IMR-90 (cell line): ENCODE measurements at regions not wholly inside any gene's neighbourhood (a gene's known extent, or its start where the extent isn't known, plus 50 kb on each side); places are given as distances from the start of the nearest gene placed in this dataset.

ENCODE experiments used
- ATAC-seq: fragments of 200-7000 bp; cut with Tn5 transposase; 2 replicates; pipeline ENCODE4 v1.9.1; 2020; ENCODE audit warnings: low read depth, mild to moderate bottlenecking, moderate library complexity
- BruUV-seq: library from RNA; stranded (reverse); fragments of 400-500 nt; replicated peaks from 2 replicates; lab custom pipeline; 2021; lab: Mats Ljungman, UMichigan
- CTCF ChIA-PET: fragments of 300-600 bp; formaldehyde crosslinking; extraction: SDS; loops from one replicate; lab custom pipeline; 2021; ENCODE audit warnings: antibody characterized with exemption; lab: Yijun Ruan, JAX
- POLR2A ChIA-PET: fragments of 300-600 bp; sonication (Branson Sonifier 250); formaldehyde crosslinking; loops from one replicate; lab custom pipeline; 2022; ENCODE audit warnings: antibody characterized with exemption; ENCODE audit not compliant: unreplicated experiment; lab: Charles Lee
- DNase-seq: peaks from one replicate; pipeline ENCODE4 v3.0.0; 2013
- H2AFZ ChIP-seq: replicated peaks from 2 replicates; pipeline ENCODE3; 2013; ENCODE audit warnings: low read length, mild to moderate bottlenecking; ENCODE audit not compliant: poor library complexity
- H2AK5ac ChIP-seq: 2 replicates; pipeline ENCODE4 v1.6.1; 2013; ENCODE audit warnings: low read depth, low read length, inconsistent platforms
- H2AK9ac ChIP-seq: replicated peaks from 2 replicates; pipeline ENCODE3; 2013; ENCODE audit warnings: mild to moderate bottlenecking, low read depth, low read length, moderate library complexity; ENCODE audit not compliant: poor library complexity
- H2BK120ac ChIP-seq: 2 replicates; pipeline ENCODE4 v1.6.1; 2013; ENCODE audit warnings: low read depth, low read length, inconsistent platforms
- H2BK15ac ChIP-seq: 3 replicates; pipeline ENCODE4 v1.6.1; 2013; ENCODE audit warnings: low read depth, low read length, inconsistent platforms
- H2BK20ac ChIP-seq: 2 replicates; pipeline ENCODE4 v1.6.1; 2013; ENCODE audit warnings: low read depth, mild to moderate bottlenecking, inconsistent platforms, low read length, moderate library complexity
- H2BK5ac ChIP-seq: 2 replicates; pipeline ENCODE4 v1.6.1; 2013; ENCODE audit warnings: mild to moderate bottlenecking, low read depth, low read length, inconsistent platforms; ENCODE audit not compliant: poor library complexity, severe bottlenecking
- H3K14ac ChIP-seq: replicated peaks from 2 replicates; pipeline ENCODE4 v1.6.1; 2013; ENCODE audit warnings: low read depth, low read length, inconsistent platforms
- H3K18ac ChIP-seq: 2 replicates; pipeline ENCODE4 v1.6.1; 2013; ENCODE audit warnings: low read depth, low read length, control low read depth
- H3K23ac ChIP-seq: 2 replicates; pipeline ENCODE4 v1.6.1; 2013; ENCODE audit warnings: low read depth, low read length, inconsistent platforms
- H3K27ac ChIP-seq: 2 replicates; pipeline ENCODE4 v1.5.1; 2013; ENCODE audit warnings: mild to moderate bottlenecking, control low read depth, low read length; ENCODE audit not compliant: insufficient read depth
- H3K27me3 ChIP-seq: 2 replicates; pipeline ENCODE4 v1.6.1; 2013; ENCODE audit warnings: low read length; ENCODE audit not compliant: control insufficient read depth, insufficient read depth
- H3K36me3 ChIP-seq: 2 replicates; pipeline ENCODE4 v1.6.1; 2013; ENCODE audit warnings: low read length, mixed read lengths; ENCODE audit not compliant: control insufficient read depth, insufficient read depth
- H3K4ac ChIP-seq: 2 replicates; pipeline ENCODE4 v1.6.1; 2013; ENCODE audit warnings: low read depth, low read length, inconsistent platforms
- H3K4me1 ChIP-seq: 2 replicates; pipeline ENCODE4 v1.6.1; 2013; ENCODE audit warnings: low read length, mixed read lengths; ENCODE audit not compliant: control insufficient read depth, insufficient read depth
- H3K4me2 ChIP-seq: 2 replicates; pipeline ENCODE4 v1.6.1; 2013; ENCODE audit warnings: low read depth, mild to moderate bottlenecking, control low read depth, low read length, moderate library complexity
- H3K4me3 ChIP-seq: 2 replicates; pipeline ENCODE4 v1.5.1; 2013; ENCODE audit warnings: low read depth, mild to moderate bottlenecking, control low read depth, low read length, moderate library complexity; ENCODE audit not compliant: insufficient read depth
- H3K56ac ChIP-seq: 2 replicates; pipeline ENCODE4 v1.6.1; 2013; ENCODE audit warnings: low read length, inconsistent platforms; ENCODE audit not compliant: insufficient read depth; ENCODE audit errors: extremely low read depth
- H3K79me1 ChIP-seq, 2 experiments: 2 replicates each; pipeline ENCODE4 v1.6.1; 2013; ENCODE audit warnings: low read length in 2 of 2, inconsistent platforms in 1 of 2, low read depth in 1 of 2
- H3K9ac ChIP-seq: 2 replicates; pipeline ENCODE4 v1.6.1; 2013; ENCODE audit warnings: low read depth, low read length, control low read depth
- H3K9me1 ChIP-seq: 2 replicates; pipeline ENCODE4 v1.6.1; 2013; ENCODE audit warnings: low read length, inconsistent platforms; ENCODE audit not compliant: insufficient read depth
- H3K9me3 ChIP-seq: 2 replicates; pipeline ENCODE4 v1.6.1; 2013; ENCODE audit warnings: low read length; ENCODE audit not compliant: control insufficient read depth, insufficient read depth
- H4K20me1 ChIP-seq: 2 replicates; pipeline ENCODE4 v1.6.1; 2013; ENCODE audit warnings: low read length, inconsistent platforms; ENCODE audit not compliant: insufficient read depth
- H4K5ac ChIP-seq: 2 replicates; pipeline ENCODE4 v1.6.1; 2013; ENCODE audit warnings: mild to moderate bottlenecking, low read depth, low read length, control low read depth
- H4K8ac ChIP-seq, 2 experiments: 2 replicates each; pipeline ENCODE4 v1.6.1; 2013; ENCODE audit warnings: low read depth in 2 of 2, low read length in 2 of 2, control low read depth in 1 of 2, inconsistent platforms in 1 of 2
- H4K91ac ChIP-seq: 2 replicates; pipeline ENCODE4 v1.6.1; 2013; ENCODE audit warnings: low read depth, low read length, inconsistent platforms; ENCODE audit not compliant: insufficient read depth
- BHLHE40 ChIP-seq: fragments of 150-350 bp; IDR thresholded peaks from 2 replicates; pipeline ENCODE4 v1.6.1; 2016; ENCODE audit warnings: mild to moderate bottlenecking, low read depth, low read length
- CEBPB ChIP-seq: IDR thresholded peaks from 2 replicates; pipeline ENCODE4 v1.6.1; 2012; ENCODE audit warnings: low read depth, low read length, improper control_type of control experiment
- CHD1 ChIP-seq: IDR thresholded peaks from 2 replicates; pipeline ENCODE4 v1.6.1; 2012; ENCODE audit warnings: low read depth, low read length, improper control_type of control experiment
- CTCF ChIP-seq: conservative IDR thresholded peaks from 2 replicates; pipeline ENCODE4 v1.5.1; 2012; ENCODE audit warnings: mild to moderate bottlenecking, low read depth, low read length, improper control_type of control experiment
- ELK1 ChIP-seq: fragments of 150-350 bp; IDR thresholded peaks from 2 replicates; pipeline ENCODE4 v1.6.1; 2016; ENCODE audit warnings: low read depth, mild to moderate bottlenecking, low read length, moderate library complexity, borderline replicate concordance
- FOS ChIP-seq: fragments of 150-350 bp; IDR thresholded peaks from 2 replicates; pipeline ENCODE4 v1.6.1; 2016; ENCODE audit warnings: low read depth, low read length
- MAFK ChIP-seq: IDR thresholded peaks from 2 replicates; pipeline ENCODE4 v1.6.1; 2012; ENCODE audit warnings: low read depth, low read length, improper control_type of control experiment
- MXI1 ChIP-seq: IDR thresholded peaks from 2 replicates; pipeline ENCODE4 v1.6.1; 2012; ENCODE audit warnings: low read depth, mild to moderate bottlenecking, low read length, moderate library complexity, borderline replicate concordance
- NFE2L2 ChIP-seq: fragments of 150-350 bp; IDR thresholded peaks from 2 replicates; pipeline ENCODE4 v1.6.1; 2016; ENCODE audit warnings: low read depth, mild to moderate bottlenecking, low read length
- POLR2A ChIP-seq: IDR thresholded peaks from 2 replicates; pipeline ENCODE4 v1.6.1; 2012; ENCODE audit warnings: mild to moderate bottlenecking, low read depth, low read length
- RAD21 ChIP-seq: IDR thresholded peaks from 2 replicates; pipeline ENCODE4 v1.6.1; 2012; ENCODE audit warnings: low read length, improper control_type of control experiment
- RCOR1 ChIP-seq: IDR thresholded peaks from 2 replicates; pipeline ENCODE4 v1.6.1; 2012; ENCODE audit warnings: mild to moderate bottlenecking, low read length, improper control_type of control experiment; ENCODE audit not compliant: insufficient replicate concordance
- RFX5 ChIP-seq: IDR thresholded peaks from 2 replicates; pipeline ENCODE4 v1.8.0; 2012; ENCODE audit warnings: low read depth, mild to moderate bottlenecking, low read length, moderate library complexity
- WGBS, 2 experiments: methylation state at CpG; one replicate each; pipeline versions ENCODE4 v1.1.5 to v1.1.7; 2013; ENCODE audit warnings: missing lambda C conversion rate in 2 of 2; ENCODE audit not compliant: insufficient read length in 1 of 2; ENCODE audit errors: extremely low coverage in 2 of 2; 5-methylcytosine and 5-hydroxymethylcytosine counted together
- dilution Hi-C: fragments of 300-500 bp; cut with HindIII; formaldehyde crosslinking; loops from one replicate; pipeline ENCODE4 v1.14.3; 2018; ENCODE audit warnings: low sequenced_read_pairs; ENCODE audit not compliant: unreplicated experiment
- in situ Hi-C: fragments of 300-500 bp; cut with MboI; formaldehyde crosslinking; loops from 3 replicates; pipeline ENCODE4 v1.14.3; 2019; ENCODE audit warnings: low sequenced_read_pairs, inconsistent platforms, mixed read lengths
- intact Hi-C: fragments of 100-400 bp; cut with micrococcal nuclease; formaldehyde crosslinking; loops from 2 replicates; pipeline ENCODE4 v1.10.0; 2022
- TF ChIP-seq, protein P1 (sequence below): fragments of 150-350 bp; IDR thresholded peaks from 2 replicates; pipeline ENCODE4 v1.6.1; 2017; ENCODE audit warnings: mild to moderate bottlenecking, antibody characterized with exemption, low read length, low read depth

- CTCF ChIA-PET, result interaction anchor here (0.5 kb wide), 1 partner anchor 980 kb away, joined by 3 read pairs; no protein-coding TSS in a partner anchor
- no peaks in the 10 kb centered on the region; the same call in 1 of the 2 replicates for H4K20me1 ChIP-seq
- no peaks in the 10 kb centered on the region for H3K4me1 ChIP-seq
- no peak overlapping the region for H2AFZ ChIP-seq
- no TSS peak for BruUV-seq
- no peak overlapping the region for H3K18ac ChIP-seq
- no peak overlapping the region for H2AK9ac ChIP-seq
- dilution Hi-C loops, result no loop called here
- H3K56ac ChIP-seq, result no peak overlapping the region
- ATAC-seq, result no peak
- H3K79me1 ChIP-seq, result no peaks in the 10 kb centered on the region
- DNase-seq, result no peak
- H2AK5ac ChIP-seq, result no peak overlapping the region
- H2BK15ac ChIP-seq, result no peak overlapping the region
- intact Hi-C loops, result no loop called here
- no peak overlapping the region for H3K27ac ChIP-seq
- no peak overlapping the region for H3K4ac ChIP-seq
- no peak overlapping the region for H4K91ac ChIP-seq
- no peak overlapping the region for H2BK5ac ChIP-seq
- in situ Hi-C loops, result no loop called here
- 61% methylated on average over 3 of the region's 8 CpGs; no CpG with 5 or more reads in 1 of the 2 experiments for WGBS, 2 experiments
- H3K23ac ChIP-seq, result no peak overlapping the region
- H2BK120ac ChIP-seq, result no peak overlapping the region
- H3K9me1 ChIP-seq, result no peaks in the 10 kb centered on the region
- H3K4me3 ChIP-seq, result no peak overlapping the region
- no peak for TF ChIP-seq FOS
- TF ChIP-seq RCOR1, result no peak
- TF ChIP-seq CHD1, result no peak
- TF ChIP-seq RAD21, result no peak
- no peak for TF ChIP-seq ELK1
- TF ChIP-seq NFE2L2, result no peak
- no peak for TF ChIP-seq CEBPB
- TF ChIP-seq MAFK, result no peak
- TF ChIP-seq BHLHE40, result no peak
- no peak for TF ChIP-seq CTCF
- no peak for TF ChIP-seq MXI1
- TF ChIP-seq RFX5, result no peak
- TF ChIP-seq, protein P1, sequence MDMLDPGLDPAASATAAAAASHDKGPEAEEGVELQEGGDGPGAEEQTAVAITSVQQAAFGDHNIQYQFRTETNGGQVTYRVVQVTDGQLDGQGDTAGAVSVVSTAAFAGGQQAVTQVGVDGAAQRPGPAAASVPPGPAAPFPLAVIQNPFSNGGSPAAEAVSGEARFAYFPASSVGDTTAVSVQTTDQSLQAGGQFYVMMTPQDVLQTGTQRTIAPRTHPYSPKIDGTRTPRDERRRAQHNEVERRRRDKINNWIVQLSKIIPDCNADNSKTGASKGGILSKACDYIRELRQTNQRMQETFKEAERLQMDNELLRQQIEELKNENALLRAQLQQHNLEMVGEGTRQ, result no peak
- TF ChIP-seq POLR2A, result no peak
- no peak overlapping the region for H3K9ac ChIP-seq
- H3K27me3 ChIP-seq, result peaks cover 22% of the 10 kb centered on the region
- POLR2A ChIA-PET, result no interaction called here
- H3K4me2 ChIP-seq, result no peak overlapping the region
- H4K5ac ChIP-seq, result no peak overlapping the region
- H4K8ac ChIP-seq, result no peak overlapping the region
- no peaks in the 10 kb centered on the region for H3K36me3 ChIP-seq
- H3K14ac ChIP-seq, result no peak overlapping the region
- H2BK20ac ChIP-seq, result no peak overlapping the region
- H3K9me3 ChIP-seq, result no peaks in the 10 kb centered on the region
These were observed 63.0 kb downstream of the C5orf15 start for GRCh38 chr5:133905424-133905823.
